ENCODE measurements at regions not wholly inside any gene's neighbourhood (a gene's known extent, or its start where the extent isn't known, plus 50 kb on each side); places are given as distances from the start of the nearest gene placed in this dataset.

DNA sequence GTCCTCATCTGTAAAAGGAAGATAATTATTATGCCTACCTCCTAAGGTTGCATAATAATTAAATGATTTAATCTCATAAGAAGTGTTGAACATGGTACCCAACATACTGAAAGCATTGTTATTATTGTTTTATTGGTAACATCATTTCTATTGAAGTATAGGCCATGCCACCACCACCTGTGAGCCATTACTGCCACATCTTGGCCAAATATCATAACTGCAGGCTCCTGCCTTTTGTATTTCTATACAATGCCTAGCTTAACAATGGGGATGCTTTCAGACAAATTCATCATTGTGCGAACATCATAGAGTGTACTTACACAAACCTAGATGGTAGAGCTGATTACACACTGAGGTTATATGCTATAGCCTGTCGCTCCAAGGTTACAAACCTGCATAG is 61.1 kb upstream of the NPSR1 start:
- H3K79me1 ChIP-seq (ENCODE audit: low read depth in 1 of 2, low read length in 2 of 2), result no peaks in the 10 kb centered on the region
- no peak overlapping the region for H4K5ac ChIP-seq (ENCODE audit: low read depth, low read length)
- no peak overlapping the region for H2AK9ac ChIP-seq (replicated peaks; ENCODE audit: low read depth, low read length, poor library complexity)
- H3K4me1 ChIP-seq (ENCODE audit: control insufficient read depth, insufficient read depth, low read length), result no peaks in the 10 kb centered on the region
- H3K9ac ChIP-seq (ENCODE audit: low read depth, low read length), result no peak overlapping the region
- no peak overlapping the region for H3K23ac ChIP-seq (ENCODE audit: low read depth, low read length)
- no peak overlapping the region for H2AFZ ChIP-seq (replicated peaks; ENCODE audit: low read length, poor library complexity)
- H2BK5ac ChIP-seq (ENCODE audit: low read depth, low read length, poor library complexity, severe bottlenecking), result no peak overlapping the region
- in situ Hi-C loops (cut with MboI; ENCODE audit: low sequenced_read_pairs), result no loop called here
- H2BK15ac ChIP-seq (ENCODE audit: low read depth, low read length), result no peak overlapping the region
- no peak overlapping the region for H4K91ac ChIP-seq (ENCODE audit: insufficient read depth, low read depth, low read length)
- H4K20me1 ChIP-seq (ENCODE audit: insufficient read depth, low read length), result no peaks in the 10 kb centered on the region
- H3K4me2 ChIP-seq (ENCODE audit: low read depth, low read length), result no peak overlapping the region
- no peak overlapping the region for H3K56ac ChIP-seq (ENCODE audit: extremely low read depth, insufficient read depth, low read length)
- dilution Hi-C loops (cut with HindIII; ENCODE audit: low sequenced_read_pairs, unreplicated experiment), result no loop called here
- ChIA-PET CTCF (no interaction called here), POLR2A (ENCODE audit: unreplicated experiment) (no interaction called here)
- H2BK20ac ChIP-seq (ENCODE audit: low read depth, low read length), result no peak overlapping the region
- no peak overlapping the region for H3K18ac ChIP-seq (ENCODE audit: low read depth, low read length)
- no peaks in the 10 kb centered on the region for H3K27me3 ChIP-seq (ENCODE audit: control insufficient read depth, insufficient read depth, low read length)
- H4K8ac ChIP-seq (ENCODE audit: low read depth in 2 of 2, low read length in 2 of 2), result no peak overlapping the region
- ATAC-seq (ENCODE audit: low read depth) (no peak), DNase-seq (no peak)
- H2AK5ac ChIP-seq (ENCODE audit: low read depth, low read length), result no peak overlapping the region
- no peaks in the 10 kb centered on the region for H3K36me3 ChIP-seq (ENCODE audit: control insufficient read depth, insufficient read depth, low read length)
- H3K27ac ChIP-seq (ENCODE audit: insufficient read depth, low read length), result no peak overlapping the region
- H3K9me1 ChIP-seq (ENCODE audit: insufficient read depth, low read length), result no peaks in the 10 kb centered on the region
- BruUV-seq (replicated peaks), result no TSS peak
- WGBS, 2 experiments (ENCODE audit: extremely low coverage in 2 of 2, insufficient read length in 1 of 2), result no CpG with 5 or more reads among the region's 2 CpGs
- TF ChIP-seq RAD21 (IDR thresholded peaks at IDR 0.05; ENCODE audit: low read length) (peak; percentile 29; the same call in 1 of the 2 replicates), FOS (IDR thresholded peaks at IDR 0.05; ENCODE audit: low read depth, low read length) (no peak)
- TF ChIP-seq, protein P1, sequence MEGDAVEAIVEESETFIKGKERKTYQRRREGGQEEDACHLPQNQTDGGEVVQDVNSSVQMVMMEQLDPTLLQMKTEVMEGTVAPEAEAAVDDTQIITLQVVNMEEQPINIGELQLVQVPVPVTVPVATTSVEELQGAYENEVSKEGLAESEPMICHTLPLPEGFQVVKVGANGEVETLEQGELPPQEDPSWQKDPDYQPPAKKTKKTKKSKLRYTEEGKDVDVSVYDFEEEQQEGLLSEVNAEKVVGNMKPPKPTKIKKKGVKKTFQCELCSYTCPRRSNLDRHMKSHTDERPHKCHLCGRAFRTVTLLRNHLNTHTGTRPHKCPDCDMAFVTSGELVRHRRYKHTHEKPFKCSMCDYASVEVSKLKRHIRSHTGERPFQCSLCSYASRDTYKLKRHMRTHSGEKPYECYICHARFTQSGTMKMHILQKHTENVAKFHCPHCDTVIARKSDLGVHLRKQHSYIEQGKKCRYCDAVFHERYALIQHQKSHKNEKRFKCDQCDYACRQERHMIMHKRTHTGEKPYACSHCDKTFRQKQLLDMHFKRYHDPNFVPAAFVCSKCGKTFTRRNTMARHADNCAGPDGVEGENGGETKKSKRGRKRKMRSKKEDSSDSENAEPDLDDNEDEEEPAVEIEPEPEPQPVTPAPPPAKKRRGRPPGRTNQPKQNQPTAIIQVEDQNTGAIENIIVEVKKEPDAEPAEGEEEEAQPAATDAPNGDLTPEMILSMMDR (conservative IDR thresholded peaks at IDR 0.05; ENCODE audit: low read depth, low read length), result 0 out of 2 replicates have a peak, but pooled peaks have one; percentile 17
- no peak overlapping the region for H3K4me3 ChIP-seq (ENCODE audit: insufficient read depth, low read depth, low read length)
- H3K9me3 ChIP-seq (ENCODE audit: control insufficient read depth, insufficient read depth, low read length), result 0 out of 2 replicates have a peak, but pooled peaks cover 1% of the 10 kb centered on the region
- no peak overlapping the region for H3K4ac ChIP-seq (ENCODE audit: low read depth, low read length)
- no peak overlapping the region for H3K14ac ChIP-seq (replicated peaks; ENCODE audit: low read depth, low read length)
- intact Hi-C loops (cut with micrococcal nuclease), result no loop called here
- no peak overlapping the region for H2BK120ac ChIP-seq (ENCODE audit: low read depth, low read length)

Measured in IMR-90 (cell line).